ENCODE measurements at regions not wholly inside any gene's neighbourhood (a gene's known extent, or its start where the extent isn't known, plus 50 kb on each side); places are given as distances from the start of the nearest gene placed in this dataset.

DNA sequence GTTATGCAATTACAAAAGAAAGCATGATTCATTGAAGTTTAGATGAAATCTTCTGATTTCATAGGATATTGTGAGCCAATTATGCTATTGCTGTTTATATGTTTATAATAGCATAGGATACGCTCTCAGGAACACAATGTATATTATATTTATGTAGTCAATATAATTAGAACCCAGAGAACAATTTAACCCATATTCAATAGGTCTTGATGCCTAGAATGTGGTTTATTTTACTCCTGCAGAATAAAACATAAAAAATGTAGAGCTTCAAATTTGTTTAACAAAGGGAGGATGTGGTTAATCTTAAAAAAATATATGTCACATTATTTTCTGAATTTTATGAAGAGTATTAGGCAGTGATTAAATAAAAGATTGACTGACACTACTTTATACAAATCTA is 380.8 kb upstream of the SPRY2 start:
- Histone ChIP-seq H3K9me3 (ENCODE audit: control insufficient read depth in 5 of 5, low read length in 5 of 5) (no peaks in the 10 kb centered on the region), H3K4me1 (ENCODE audit: control insufficient read depth in 5 of 5, insufficient read depth in 5 of 5, low read length in 5 of 5) (peaks cover 0 to 3% (median 2%) of the 10 kb centered on the region in 5 donors), H3K4me3 (ENCODE audit: low read depth in 1 of 5, low read length in 5 of 5) (no peak overlapping the region), H3K27ac (ENCODE audit: low read depth, low read length) (no peak overlapping the region), H3K9ac (ENCODE audit: low read length in 5 of 5) (no peak overlapping the region), H3K27me3 (ENCODE audit: control insufficient read depth in 5 of 5, insufficient read depth in 4 of 5, low read length in 5 of 5) (no peaks in the 10 kb centered on the region), H3K36me3 (ENCODE audit: control insufficient read depth in 5 of 5, insufficient read depth in 5 of 5, low read length in 5 of 5) (no peaks in the 10 kb centered on the region)

DNA sequence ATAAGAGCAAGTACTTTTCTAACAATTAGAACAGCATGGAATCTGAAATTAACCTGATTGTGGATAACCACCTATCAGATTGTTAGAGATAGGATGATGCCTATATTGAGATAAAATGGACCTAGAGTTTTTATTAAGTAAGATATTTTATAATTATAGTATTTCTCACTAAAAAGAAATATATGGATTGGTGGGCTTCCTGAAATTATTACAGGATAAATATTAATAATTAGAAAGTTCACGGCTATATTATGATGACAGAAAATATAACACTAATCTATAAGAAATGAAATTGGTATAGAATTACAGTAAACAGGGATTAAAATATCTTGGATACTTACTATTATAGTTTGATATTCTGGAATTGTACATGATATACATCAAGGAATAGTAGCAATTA is 378.0 kb upstream of the SPRY2 start:
- H3K9ac ChIP-seq (ENCODE audit: low read length in 5 of 5) = no peak overlapping the region
- H3K4me3 ChIP-seq (ENCODE audit: low read depth in 1 of 5, low read length in 5 of 5) = no peak overlapping the region
- H3K27ac ChIP-seq (ENCODE audit: low read depth, low read length) = no peak overlapping the region
- H3K4me1 ChIP-seq (ENCODE audit: control insufficient read depth in 5 of 5, insufficient read depth in 5 of 5, low read length in 5 of 5) = peaks cover 0 to 7% (median 6%) of the 10 kb centered on the region in 5 donors
- H3K36me3 ChIP-seq (ENCODE audit: control insufficient read depth in 5 of 5, insufficient read depth in 5 of 5, low read length in 5 of 5) = no peaks in the 10 kb centered on the region
- H3K27me3 ChIP-seq (ENCODE audit: control insufficient read depth in 5 of 5, insufficient read depth in 4 of 5, low read length in 5 of 5) = no peaks in the 10 kb centered on the region
- no peaks in the 10 kb centered on the region for H3K9me3 ChIP-seq (ENCODE audit: control insufficient read depth in 5 of 5, low read length in 5 of 5)

DNA sequence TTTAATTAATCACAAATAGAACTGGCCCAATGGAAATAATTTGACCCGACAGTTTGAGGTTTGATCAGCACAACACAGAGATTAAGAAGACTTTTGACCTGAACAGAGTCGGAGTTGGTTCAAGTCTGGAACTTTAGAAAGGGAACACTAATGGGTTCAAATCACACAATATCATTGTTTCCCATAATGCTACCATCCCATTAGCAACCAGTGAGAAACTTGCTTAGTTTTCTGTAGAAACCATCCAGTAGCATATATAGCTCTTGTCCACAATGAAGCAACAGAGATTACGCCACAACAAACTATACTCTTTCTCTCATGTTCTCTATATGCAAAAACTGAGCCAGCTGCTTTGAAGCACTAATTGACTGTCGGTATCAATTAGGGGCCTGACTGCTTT is 376.9 kb upstream of the SPRY2 start:
- no peaks in the 10 kb centered on the region for H3K9me3 ChIP-seq (ENCODE audit: control insufficient read depth in 5 of 5, low read length in 5 of 5)
- no peaks in the 10 kb centered on the region for H3K27me3 ChIP-seq (ENCODE audit: control insufficient read depth in 5 of 5, insufficient read depth in 4 of 5, low read length in 5 of 5)
- H3K4me1 ChIP-seq (ENCODE audit: control insufficient read depth in 5 of 5, insufficient read depth in 5 of 5, low read length in 5 of 5) = peaks cover 0 to 7% (median 6%) of the 10 kb centered on the region in 5 donors
- no peaks in the 10 kb centered on the region for H3K36me3 ChIP-seq (ENCODE audit: control insufficient read depth in 5 of 5, insufficient read depth in 5 of 5, low read length in 5 of 5)
- H3K27ac ChIP-seq (ENCODE audit: low read depth, low read length) = no peak overlapping the region
- no peak overlapping the region for H3K9ac ChIP-seq (ENCODE audit: low read length in 5 of 5)
- no peak overlapping the region for H3K4me3 ChIP-seq (ENCODE audit: low read depth in 1 of 5, low read length in 5 of 5)

DNA sequence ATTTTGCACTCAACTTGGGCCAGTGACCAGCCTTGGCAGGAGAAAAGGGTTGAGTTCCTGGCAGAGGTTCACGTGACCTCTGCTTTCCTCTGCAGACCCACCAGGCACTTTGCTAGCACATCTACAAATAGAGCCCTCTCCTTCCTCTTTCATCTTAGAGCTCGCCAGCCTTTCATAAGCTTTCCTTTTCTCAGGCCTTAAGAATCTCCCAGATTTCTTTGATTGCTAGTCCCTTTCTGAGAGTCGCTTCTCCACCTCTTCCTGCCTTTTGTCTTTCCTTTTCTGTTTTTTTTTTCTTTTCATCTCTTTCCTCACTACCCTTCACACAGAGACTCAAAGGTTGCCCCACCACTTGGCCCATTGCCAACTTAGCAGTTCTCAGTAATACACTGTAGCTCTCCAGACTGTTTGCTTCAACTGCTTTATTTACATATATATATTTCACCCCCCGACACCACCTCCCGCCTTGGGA is 375.7 kb upstream of the SPRY2 start:
- H3K36me3 ChIP-seq (ENCODE audit: control insufficient read depth in 5 of 5, insufficient read depth in 5 of 5, low read length in 5 of 5) = no peaks in the 10 kb centered on the region
- no peak overlapping the region for H3K4me3 ChIP-seq (ENCODE audit: low read depth in 1 of 5, low read length in 5 of 5)
- H3K27ac ChIP-seq (ENCODE audit: low read depth, low read length) = no peak overlapping the region
- peaks cover 0 to 2% (median 0%) of the 10 kb centered on the region in 5 donors for H3K9me3 ChIP-seq (ENCODE audit: control insufficient read depth in 5 of 5, low read length in 5 of 5)
- peaks cover 0 to 7% (median 6%) of the 10 kb centered on the region in 5 donors for H3K4me1 ChIP-seq (ENCODE audit: control insufficient read depth in 5 of 5, insufficient read depth in 5 of 5, low read length in 5 of 5)
- no peak overlapping the region for H3K9ac ChIP-seq (ENCODE audit: low read length in 5 of 5)
- no peaks in the 10 kb centered on the region for H3K27me3 ChIP-seq (ENCODE audit: control insufficient read depth in 5 of 5, insufficient read depth in 4 of 5, low read length in 5 of 5)

DNA sequence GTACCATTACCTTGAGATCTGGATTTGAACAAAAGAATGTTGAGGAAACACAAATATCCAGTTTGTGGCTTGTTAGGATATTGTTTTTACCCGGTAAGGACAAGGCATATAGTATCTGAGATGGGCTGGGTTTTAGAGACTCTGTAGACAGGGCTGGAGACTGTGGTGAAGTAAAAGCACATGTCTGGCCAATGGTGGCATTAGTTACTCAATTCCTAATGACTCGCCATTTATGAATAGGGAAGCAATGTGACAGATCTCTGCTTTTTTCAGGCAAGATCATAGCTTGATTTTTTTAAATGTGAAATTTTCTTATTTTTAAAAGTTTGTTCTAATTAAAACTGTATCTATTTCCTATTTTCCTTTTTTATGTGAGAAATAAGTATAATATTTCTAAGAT is 371.1 kb upstream of the SPRY2 start:
- peaks cover 0 to 7% (median 6%) of the 10 kb centered on the region in 5 donors for H3K4me1 ChIP-seq (ENCODE audit: control insufficient read depth in 5 of 5, insufficient read depth in 5 of 5, low read length in 5 of 5)
- H3K9ac ChIP-seq (ENCODE audit: low read length in 5 of 5) = no peak overlapping the region
- H3K27me3 ChIP-seq (ENCODE audit: control insufficient read depth in 5 of 5, insufficient read depth in 4 of 5, low read length in 5 of 5) = no peaks in the 10 kb centered on the region
- no peaks in the 10 kb centered on the region for H3K36me3 ChIP-seq (ENCODE audit: control insufficient read depth in 5 of 5, insufficient read depth in 5 of 5, low read length in 5 of 5)
- H3K4me3 ChIP-seq (ENCODE audit: low read depth in 1 of 5, low read length in 5 of 5) = no peak overlapping the region
- no peak overlapping the region for H3K27ac ChIP-seq (ENCODE audit: low read depth, low read length)
- peaks cover 0 to 2% (median 0%) of the 10 kb centered on the region in 5 donors for H3K9me3 ChIP-seq (ENCODE audit: control insufficient read depth in 5 of 5, low read length in 5 of 5)

DNA sequence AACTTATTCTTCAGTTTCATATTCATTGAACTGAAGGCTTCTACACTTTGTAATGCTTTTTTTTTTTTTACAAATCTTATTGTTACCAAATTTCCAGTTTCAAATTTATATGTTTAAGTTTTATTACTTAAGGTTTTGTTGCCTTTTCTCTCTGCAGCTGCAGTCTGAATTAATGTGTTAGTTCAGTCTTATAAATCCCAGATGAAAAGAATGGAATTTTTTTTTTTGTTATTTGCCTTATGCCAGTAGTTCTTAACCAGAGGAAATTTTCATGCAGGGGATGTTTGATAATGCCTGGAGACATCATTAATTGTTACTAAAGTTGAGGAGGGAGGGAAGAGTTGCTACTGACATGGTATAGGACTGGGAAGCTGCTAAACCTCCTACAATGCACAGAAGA is 367.9 kb upstream of the SPRY2 start:
- peaks cover 0 to 2% (median 0%) of the 10 kb centered on the region in 5 donors for H3K9me3 ChIP-seq (ENCODE audit: control insufficient read depth in 5 of 5, low read length in 5 of 5)
- no peaks in the 10 kb centered on the region for H3K4me1 ChIP-seq (ENCODE audit: control insufficient read depth in 5 of 5, insufficient read depth in 5 of 5, low read length in 5 of 5)
- no peak overlapping the region for H3K27ac ChIP-seq (ENCODE audit: low read depth, low read length)
- H3K9ac ChIP-seq (ENCODE audit: low read length in 5 of 5) = no peak overlapping the region
- H3K4me3 ChIP-seq (ENCODE audit: low read depth in 1 of 5, low read length in 5 of 5) = no peak overlapping the region
- H3K27me3 ChIP-seq (ENCODE audit: control insufficient read depth in 5 of 5, insufficient read depth in 4 of 5, low read length in 5 of 5) = no peaks in the 10 kb centered on the region
- H3K36me3 ChIP-seq (ENCODE audit: control insufficient read depth in 5 of 5, insufficient read depth in 5 of 5, low read length in 5 of 5) = no peaks in the 10 kb centered on the region

DNA sequence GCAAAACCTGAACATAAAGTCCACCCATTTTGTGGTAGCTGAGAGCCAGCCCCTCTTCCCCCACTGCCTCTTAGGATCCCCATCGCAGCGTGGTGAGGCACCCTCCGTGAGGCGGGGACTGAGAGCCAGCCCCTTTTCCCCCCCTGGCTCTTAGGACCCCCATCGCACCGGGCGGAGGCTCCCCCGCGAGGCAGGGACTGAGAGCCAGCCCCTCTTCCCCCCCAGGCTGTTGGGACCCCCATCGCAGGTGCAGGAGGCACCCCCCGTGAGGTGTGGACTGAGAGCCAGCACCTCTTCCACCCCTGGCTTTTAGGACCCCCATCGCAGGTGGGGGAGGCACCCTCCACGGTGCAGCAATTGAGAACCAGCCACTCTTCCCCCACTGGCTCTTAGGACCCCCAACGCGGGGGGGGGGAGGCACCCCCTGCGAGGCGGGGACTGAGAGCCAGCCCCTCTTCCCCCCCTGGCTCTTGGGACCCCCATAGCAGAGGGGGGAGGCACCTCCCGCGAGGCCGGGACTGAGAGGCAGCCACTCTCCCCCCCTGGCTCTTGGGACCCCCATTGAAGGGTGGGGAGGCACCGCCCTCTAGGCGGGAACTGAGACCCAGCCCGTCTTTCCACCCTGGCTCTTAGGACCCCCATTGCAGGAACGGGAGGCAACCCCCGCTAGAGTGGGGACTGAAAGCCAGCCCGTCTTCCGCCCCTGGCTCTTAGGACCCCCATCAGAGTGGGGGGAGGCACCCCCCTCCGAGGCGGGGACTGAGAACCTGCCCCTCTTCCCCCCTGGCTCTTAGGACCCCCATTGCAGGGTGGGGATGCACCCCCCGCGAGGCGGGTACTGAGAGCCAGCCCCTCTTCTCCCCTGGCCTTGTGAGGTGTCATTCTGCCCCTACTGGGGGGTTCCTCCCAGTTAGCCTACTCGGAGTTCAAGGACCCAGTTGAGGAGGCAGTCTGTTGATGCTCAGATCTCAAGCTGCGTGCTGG is 366.4 kb upstream of the SPRY2 start:
- Histone ChIP-seq H3K27me3 (ENCODE audit: control insufficient read depth in 5 of 5, insufficient read depth in 4 of 5, low read length in 5 of 5) (no peaks in the 10 kb centered on the region), H3K4me3 (ENCODE audit: low read depth in 1 of 5, low read length in 5 of 5) (no peak overlapping the region), H3K9ac (ENCODE audit: low read length in 5 of 5) (no peak overlapping the region), H3K36me3 (ENCODE audit: control insufficient read depth in 5 of 5, insufficient read depth in 5 of 5, low read length in 5 of 5) (no peaks in the 10 kb centered on the region), H3K9me3 (ENCODE audit: control insufficient read depth in 5 of 5, low read length in 5 of 5) (no peaks in the 10 kb centered on the region), H3K4me1 (ENCODE audit: control insufficient read depth in 5 of 5, insufficient read depth in 5 of 5, low read length in 5 of 5) (no peaks in the 10 kb centered on the region), H3K27ac (ENCODE audit: low read depth, low read length) (no peak overlapping the region)

DNA sequence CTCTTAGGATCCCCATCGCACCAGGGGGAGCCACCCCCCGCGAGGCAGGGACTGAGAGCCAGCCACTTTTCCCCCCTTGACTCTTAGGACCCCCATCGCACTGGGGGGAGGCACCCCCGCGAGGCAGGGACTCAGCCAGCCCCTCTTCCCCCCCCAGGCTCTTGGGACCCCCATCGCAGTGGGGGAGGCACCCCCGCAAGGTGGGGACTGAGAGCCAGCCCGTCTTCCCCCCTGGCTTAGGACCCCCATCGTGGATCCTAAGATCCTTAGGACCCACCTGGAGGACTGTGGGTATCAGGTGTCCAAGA is 365.2 kb upstream of the SPRY2 start:
- Histone ChIP-seq H3K4me1 (ENCODE audit: control insufficient read depth in 5 of 5, insufficient read depth in 5 of 5, low read length in 5 of 5) (no peaks in the 10 kb centered on the region), H3K27me3 (ENCODE audit: control insufficient read depth in 5 of 5, insufficient read depth in 4 of 5, low read length in 5 of 5) (no peaks in the 10 kb centered on the region), H3K9ac (ENCODE audit: low read length in 5 of 5) (no peak overlapping the region), H3K27ac (ENCODE audit: low read depth, low read length) (no peak overlapping the region), H3K36me3 (ENCODE audit: control insufficient read depth in 5 of 5, insufficient read depth in 5 of 5, low read length in 5 of 5) (no peaks in the 10 kb centered on the region), H3K9me3 (ENCODE audit: control insufficient read depth in 5 of 5, low read length in 5 of 5) (no peaks in the 10 kb centered on the region), H3K4me3 (ENCODE audit: low read depth in 1 of 5, low read length in 5 of 5) (no peak overlapping the region)

DNA sequence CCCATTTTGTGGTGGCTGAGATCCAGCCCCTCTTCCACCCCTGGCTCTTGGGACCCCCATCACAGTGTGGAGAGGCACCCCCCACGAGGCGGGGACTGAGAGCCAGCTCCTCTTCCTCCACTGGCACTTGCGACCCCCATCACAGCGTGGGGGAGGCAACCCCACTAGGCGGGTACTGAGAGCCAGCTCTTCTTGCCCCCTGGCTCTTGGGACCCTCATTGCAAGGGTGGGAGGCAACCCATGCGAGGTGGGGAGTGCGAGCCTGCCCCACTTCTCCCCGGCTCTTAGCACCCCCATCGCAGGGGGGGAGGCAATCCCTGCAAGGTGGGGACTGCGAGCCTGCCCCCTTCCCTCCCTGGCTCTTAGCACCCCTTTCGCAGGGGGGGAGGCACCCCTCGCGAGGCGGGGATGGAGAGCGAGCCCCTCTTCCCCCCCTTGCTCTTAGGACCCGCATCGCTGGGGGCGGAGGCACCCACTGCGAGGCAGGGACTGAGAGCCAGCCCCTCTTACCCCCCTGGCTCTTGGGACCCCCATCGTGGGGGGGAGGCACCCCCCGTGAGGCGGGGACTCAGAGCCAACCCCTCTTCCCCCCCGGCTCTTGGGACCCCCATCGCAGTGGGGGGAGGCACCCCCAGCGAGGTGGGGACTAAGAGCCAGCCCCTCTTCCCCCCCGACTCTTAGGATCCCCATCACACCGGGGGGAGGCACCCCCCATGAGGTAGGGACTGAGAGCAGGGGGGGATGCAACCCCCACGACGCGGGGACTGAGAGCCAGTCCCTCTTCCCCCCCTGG is 364.6 kb upstream of the SPRY2 start:
- Histone ChIP-seq H3K9ac (ENCODE audit: low read length in 5 of 5) (no peak overlapping the region), H3K4me3 (ENCODE audit: low read depth in 1 of 5, low read length in 5 of 5) (no peak overlapping the region), H3K36me3 (ENCODE audit: control insufficient read depth in 5 of 5, insufficient read depth in 5 of 5, low read length in 5 of 5) (no peaks in the 10 kb centered on the region), H3K27me3 (ENCODE audit: control insufficient read depth in 5 of 5, insufficient read depth in 4 of 5, low read length in 5 of 5) (no peaks in the 10 kb centered on the region), H3K27ac (ENCODE audit: low read depth, low read length) (no peak overlapping the region), H3K9me3 (ENCODE audit: control insufficient read depth in 5 of 5, low read length in 5 of 5) (no peaks in the 10 kb centered on the region), H3K4me1 (ENCODE audit: control insufficient read depth in 5 of 5, insufficient read depth in 5 of 5, low read length in 5 of 5) (no peaks in the 10 kb centered on the region)

DNA sequence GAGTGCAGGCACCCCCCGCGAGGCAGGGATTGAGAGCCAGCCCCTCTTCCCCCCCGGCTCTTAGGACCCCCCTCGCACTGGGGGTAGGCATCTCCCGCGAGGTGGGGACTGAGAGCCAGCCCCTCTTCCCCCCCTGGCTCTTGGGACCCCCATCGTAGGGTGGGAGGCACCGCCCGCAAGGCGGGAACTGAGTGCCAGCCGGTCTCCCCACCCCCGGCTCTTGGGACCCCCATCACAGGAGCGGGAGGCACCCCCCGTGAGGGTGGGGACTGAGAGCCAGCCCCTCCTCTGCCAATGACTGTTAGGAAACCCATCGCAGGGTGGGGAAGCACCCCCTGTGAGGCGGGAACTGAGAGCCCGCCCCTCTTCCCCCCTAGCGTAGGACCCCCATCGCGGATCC is 363.4 kb upstream of the SPRY2 start:
- Histone ChIP-seq H3K9me3 (ENCODE audit: control insufficient read depth in 5 of 5, low read length in 5 of 5) (no peaks in the 10 kb centered on the region), H3K36me3 (ENCODE audit: control insufficient read depth in 5 of 5, insufficient read depth in 5 of 5, low read length in 5 of 5) (no peaks in the 10 kb centered on the region), H3K9ac (ENCODE audit: low read length in 5 of 5) (no peak overlapping the region)

More for the DNA sequence above, 363.4 kb upstream of the SPRY2 start:
- no peak overlapping the region for H3K27ac ChIP-seq (ENCODE audit: low read depth, low read length)
- H3K4me1 ChIP-seq (ENCODE audit: control insufficient read depth in 5 of 5, insufficient read depth in 5 of 5, low read length in 5 of 5) = no peaks in the 10 kb centered on the region
- no peak overlapping the region for H3K4me3 ChIP-seq (ENCODE audit: low read depth in 1 of 5, low read length in 5 of 5)
- H3K27me3 ChIP-seq (ENCODE audit: control insufficient read depth in 5 of 5, insufficient read depth in 4 of 5, low read length in 5 of 5) = no peaks in the 10 kb centered on the region
